HepG2 (cell line): ENCODE measurements at regions not wholly inside any gene's neighbourhood (a gene's known extent, or its start where the extent isn't known, plus 50 kb on each side); places are given as distances from the start of the nearest gene placed in this dataset.

Experiments
- ATAC-seq: fragments of 200-7000 bp; cut with Tn5 transposase; 3 replicates; pipeline ENCODE4 v1.9.1; 2020; ENCODE audit warnings: mild to moderate bottlenecking, moderate library complexity
- BruUV-seq: library from RNA; stranded (reverse); fragments of 400-500 nt; replicated peaks from 2 replicates; lab custom pipeline; 2021; lab: Mats Ljungman, UMichigan
- CTCF ChIA-PET: fragments of 300-600 bp; formaldehyde crosslinking; extraction: SDS; loops from one replicate; lab custom pipeline; 2021; ENCODE audit warnings: low total read pairs, inconsistent platforms, low intra/inter-chr PET ratio; lab: Yijun Ruan, JAX
- POLR2A ChIA-PET: fragments of 350-600 bp; sonication (Branson Sonifier 250); formaldehyde crosslinking; loops from one replicate; lab custom pipeline; 2020; ENCODE audit warnings: antibody characterized with exemption, inconsistent platforms; lab: Yijun Ruan, JAX
- DNase-seq: peaks from one replicate; pipeline ENCODE4 v3.0.0-alpha.2; 2015; ENCODE audit warnings: low spot score
- FAIRE-seq: peaks from 3 replicates; lab custom pipeline; 2011; peaks lifted over from hg19 to GRCh38; lab: Jason Lieb, UNC
- H2AFZ ChIP-seq: one replicate; pipeline ENCODE4 v1.6.1; 2011; ENCODE audit warnings: low read length, inconsistent platforms
- H3K27ac ChIP-seq: fragments of 300-600 bp; 3 replicates; pipeline ENCODE4 v1.8.0; 2011; ENCODE audit warnings: mixed run types, mild to moderate bottlenecking, mixed read lengths, low read length, inconsistent platforms; ENCODE audit not compliant: insufficient read depth; ENCODE audit errors: extremely low read length
- H3K27me3 ChIP-seq, 2 experiments: fragments of 200-600 bp in 1 of 2; 2 replicates in 1 of 2; 3 replicates in 1 of 2; pipeline versions ENCODE4 v1.6.0 to v1.8.0; 2011; ENCODE audit warnings: low read length in 2 of 2, mild to moderate bottlenecking in 2 of 2, moderate library complexity in 2 of 2, inconsistent platforms in 1 of 2; ENCODE audit not compliant: insufficient read depth in 2 of 2, control insufficient read depth in 1 of 2
- H3K36me3 ChIP-seq, 2 experiments: fragments of 200-600 bp in 1 of 2; replicated peaks in 1 of 2; 2 replicates in 1 of 2; 3 replicates in 1 of 2; pipeline versions ENCODE4 v1.5.1 to v1.8.0; 2011; ENCODE audit warnings: low read length in 2 of 2, inconsistent platforms in 1 of 2; ENCODE audit not compliant: insufficient read depth in 2 of 2, control insufficient read depth in 1 of 2
- H3K4me1 ChIP-seq: 2 replicates; pipeline ENCODE4 v1.5.1; 2012; ENCODE audit warnings: low read length, inconsistent platforms; ENCODE audit not compliant: insufficient read depth
- H3K4me2 ChIP-seq: 2 replicates; pipeline ENCODE4 v1.6.0; 2011; ENCODE audit warnings: low read depth, low read length, inconsistent platforms
- H3K4me3 ChIP-seq, 3 experiments: fragments of 200-600 bp in 1 of 3; sonication (generic), shearing (Covaris generic) in 1 of 3; replicated peaks in 1 of 3; 2 replicates each; pipeline ENCODE4 v1.5.1; 2011 to 2016; ENCODE audit warnings: low read length in 3 of 3, inconsistent platforms in 2 of 3, low read depth in 2 of 3, mild to moderate bottlenecking in 2 of 3, control low read depth in 1 of 3, mixed read lengths in 1 of 3; ENCODE audit not compliant: insufficient read depth in 1 of 3
- H3K79me2 ChIP-seq: one replicate; pipeline ENCODE4 v1.6.1; 2011; ENCODE audit warnings: low read length, inconsistent platforms; ENCODE audit not compliant: insufficient read depth
- H3K9ac ChIP-seq: 2 replicates; pipeline ENCODE4 v1.6.0; 2011; ENCODE audit warnings: mild to moderate bottlenecking, low read depth, low read length, inconsistent platforms; ENCODE audit not compliant: insufficient read depth
- H3K9me3 ChIP-seq: 2 replicates; pipeline ENCODE4 v1.5.1; 2012; ENCODE audit warnings: mild to moderate bottlenecking, low read length
- H4K20me1 ChIP-seq: 2 replicates; pipeline ENCODE4 v1.6.0; 2011; ENCODE audit warnings: inconsistent platforms, mild to moderate bottlenecking, low read length, moderate library complexity; ENCODE audit not compliant: insufficient read depth
- ASH2L ChIP-seq: fragments of 300-600, 200-600 bp; sonication (generic); IDR thresholded peaks from 2 replicates; pipeline ENCODE4 v1.7.0; 2017; ENCODE audit warnings: low read depth, mild to moderate bottlenecking, moderate library complexity, mixed read lengths, low read length; ENCODE audit not compliant: insufficient read length
- CENPX ChIP-seq: sonication (generic); formaldehyde crosslinking; IDR thresholded peaks from 2 replicates; pipeline ENCODE4 v1.9.0; 2021; ENCODE audit warnings: mild to moderate bottlenecking, missing genetic modification reagents, moderate library complexity
- DMTF1 ChIP-seq: sonication (generic); formaldehyde crosslinking; IDR thresholded peaks from 2 replicates; pipeline ENCODE4 v1.4.0; 2020; ENCODE audit warnings: mild to moderate bottlenecking, missing genetic modification reagents
- KDM3A ChIP-seq: IDR thresholded peaks from 2 replicates; pipeline ENCODE4 v1.6.1; 2018; ENCODE audit warnings: low read depth, missing compliant biosample characterization
- MED1 ChIP-seq: sonication (generic); formaldehyde crosslinking; IDR thresholded peaks from 2 replicates; pipeline ENCODE4 v1.4.0; 2020; ENCODE audit warnings: missing genetic modification reagents
- U2AF1 ChIP-seq: fragments of 200-400 bp; formaldehyde crosslinking; optimal IDR thresholded peaks from 2 replicates; pipeline ENCODE3; 2017; ENCODE audit warnings: mild to moderate bottlenecking, low read depth, low read length
- ZBTB39 ChIP-seq: sonication (generic); formaldehyde crosslinking; IDR thresholded peaks from 2 replicates; pipeline ENCODE4 v1.5.0; 2020; ENCODE audit warnings: missing genetic modification reagents
- ZMAT3 ChIP-seq: sonication (generic); formaldehyde crosslinking; conservative IDR thresholded peaks from 2 replicates; pipeline ENCODE4 v1.7.0; 2021; ENCODE audit warnings: missing genetic modification reagents
- ZNF414 ChIP-seq: sonication (generic); formaldehyde crosslinking; IDR thresholded peaks from 2 replicates; pipeline ENCODE4 v1.5.0; 2020; ENCODE audit warnings: missing genetic modification reagents
- ZNF460 ChIP-seq: sonication (generic); formaldehyde crosslinking; IDR thresholded peaks from 2 replicates; pipeline ENCODE4 v1.5.1; 2020; ENCODE audit warnings: missing genetic modification reagents, mild to moderate bottlenecking, borderline replicate concordance
- ZNF687 ChIP-seq: sonication (generic); formaldehyde crosslinking; IDR thresholded peaks from 2 replicates; pipeline ENCODE4 v1.5.1; 2020; ENCODE audit warnings: mild to moderate bottlenecking, missing genetic modification reagents, moderate library complexity
- ZNF749 ChIP-seq: sonication (generic); formaldehyde crosslinking; IDR thresholded peaks from 2 replicates; pipeline ENCODE4 v1.8.0; 2022; ENCODE audit warnings: mild to moderate bottlenecking, missing genetic modification reagents, moderate library complexity, borderline replicate concordance
- WGBS: methylation state at CpG from one replicate; pipeline ENCODE4 v1.1.6; 2017; ENCODE audit warnings: low lambda C conversion rate; 5-methylcytosine and 5-hydroxymethylcytosine counted together
- in situ Hi-C: cut with HindIII; loops from 2 replicates; pipeline ENCODE4 v1.10.0; 2017; ENCODE audit warnings: low pct_unique_long_range_greater_than_20kb; ENCODE audit not compliant: extremely low pct_ligation_motif_present
- intact Hi-C: fragments of 100-400 bp; cut with micrococcal nuclease; formaldehyde crosslinking; loops from one replicate; pipeline ENCODE4 v1.10.0; 2022; ENCODE audit not compliant: unreplicated experiment

GRCh38 chr16:54546521-54546920 lies 259.9 kb upstream of the IRX3 start (continued):
- TF ChIP-seq ASH2L: no peak
- TF ChIP-seq ZNF687: no peak
- no peak for TF ChIP-seq CENPX (CRISPR knock-in tag)

- Histone ChIP-seq H3K9me3 (no peaks in the 10 kb centered on the region), H3K27me3 (peaks cover 0 to 10% of the 10 kb centered on the region in 2 experiments; a peak in 2 of 5 replicates), H3K36me3 (no peaks in the 10 kb centered on the region), H3K27ac (no peak overlapping the region), H3K9ac (no peak overlapping the region), H2AFZ (no peak overlapping the region), H4K20me1 (no peaks in the 10 kb centered on the region), H3K4me3 (no peak overlapping the region), H3K4me2 (no peak overlapping the region), H3K4me1 (no peaks in the 10 kb centered on the region), H3K79me2 (no peaks in the 10 kb centered on the region)
- DNase-seq (no peak), FAIRE-seq (no peak), ATAC-seq (no peak)
- POLR2A ChIA-PET: no interaction called here
- intact Hi-C loops (loop anchor here (1.0 kb wide), 1 partner anchor 24 kb away; no protein-coding TSS in a partner anchor), in situ Hi-C loops (no loop called here)
- WGBS: 37% methylated on average over 14 of the region's 14 CpGs
- CTCF ChIA-PET: no interaction called here
- BruUV-seq: no TSS peak
- TF ChIP-seq DMTF1 (CRISPR knock-in tag): no peak
- TF ChIP-seq ZNF749 (CRISPR knock-in tag): no peak
- TF ChIP-seq U2AF1: no peak
- TF ChIP-seq MED1 (CRISPR knock-in tag): no peak
- TF ChIP-seq KDM3A (CRISPR knock-in tag): no peak
- no peak for TF ChIP-seq ZNF414 (CRISPR knock-in tag)
- TF ChIP-seq ZNF460 (CRISPR knock-in tag): no peak
- TF ChIP-seq ZMAT3 (CRISPR knock-in tag): no peak
- TF ChIP-seq ZBTB39 (CRISPR knock-in tag): no peak
These were observed 259.4 kb upstream of the IRX3 start for GRCh38 chr16:54545854-54546511.
